NOMO-1 treated with dmso at 0.1 percent for 144 hours (cell line): ENCODE measurements at regions not wholly inside any gene's neighbourhood (a gene's known extent, or its start where the extent isn't known, plus 50 kb on each side); places are given as distances from the start of the nearest gene placed in this dataset.

Experiments
- DNase-seq: peaks from one replicate; lab custom pipeline; 2025; ENCODE audit not compliant: unreplicated experiment; lab: John Stamatoyannopoulos, UW

DNA sequence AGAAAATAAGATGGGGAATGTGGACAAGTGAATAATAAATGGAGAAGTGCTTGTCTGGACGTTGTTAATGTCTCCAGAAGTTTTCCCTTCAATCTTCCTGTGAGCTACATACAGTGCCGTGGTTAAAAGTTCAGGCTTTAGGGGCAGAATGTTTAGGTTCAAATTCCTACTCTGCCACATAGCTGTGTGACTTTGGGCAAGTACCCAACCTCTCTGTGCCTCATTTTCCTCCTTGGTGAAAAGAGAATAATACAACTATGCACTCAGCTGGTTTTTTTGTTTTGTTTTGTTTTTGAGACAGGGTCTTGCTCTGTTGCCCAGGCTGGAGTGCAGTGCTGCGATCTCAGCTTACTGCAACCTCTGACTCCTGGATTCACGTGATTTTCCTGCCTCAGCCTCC lies 143.5 kb downstream of the CHIC2 start:
- no peak for DNase-seq

DNA sequence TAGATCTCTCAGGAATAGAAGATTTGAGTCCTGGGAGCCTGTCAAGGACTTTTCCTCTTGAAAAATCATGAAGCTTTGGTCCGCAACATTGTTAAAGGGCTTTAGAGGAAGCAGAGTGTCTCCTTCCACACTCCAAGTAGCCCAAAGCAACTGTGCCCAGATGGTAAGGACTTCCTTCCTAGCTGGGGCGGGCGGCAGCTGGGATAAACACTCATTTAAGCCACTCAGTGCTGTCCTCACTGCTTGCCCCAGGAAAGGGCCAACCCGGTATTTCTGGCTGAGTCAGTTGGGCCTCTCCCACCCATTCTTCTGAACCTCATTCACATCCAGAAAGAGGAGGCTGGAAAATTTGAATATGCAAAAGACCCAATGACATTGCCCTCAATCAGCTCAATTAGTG lies 144.3 kb downstream of the CHIC2 start:
- DNase-seq: no peak

DNA sequence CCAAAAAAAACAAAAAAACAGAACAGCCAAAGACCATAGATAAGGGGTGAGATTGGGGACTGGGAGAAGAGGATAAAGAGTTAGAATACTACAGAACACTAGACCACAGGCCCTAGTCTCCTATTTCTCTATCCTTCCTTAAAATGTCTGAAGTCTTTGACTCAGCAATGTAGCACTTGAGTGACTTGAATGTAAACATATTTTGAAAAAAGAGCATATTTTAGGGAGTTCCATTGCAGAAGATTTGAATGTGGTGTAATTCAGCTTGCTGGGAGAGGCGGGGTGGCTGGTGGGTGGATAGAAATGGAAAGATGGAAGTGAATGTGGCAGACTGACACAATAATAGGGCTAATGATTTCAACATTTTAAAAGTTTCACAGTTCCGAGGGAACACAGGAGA lies 144.9 kb downstream of the CHIC2 start:
- DNase-seq: no peak

DNA sequence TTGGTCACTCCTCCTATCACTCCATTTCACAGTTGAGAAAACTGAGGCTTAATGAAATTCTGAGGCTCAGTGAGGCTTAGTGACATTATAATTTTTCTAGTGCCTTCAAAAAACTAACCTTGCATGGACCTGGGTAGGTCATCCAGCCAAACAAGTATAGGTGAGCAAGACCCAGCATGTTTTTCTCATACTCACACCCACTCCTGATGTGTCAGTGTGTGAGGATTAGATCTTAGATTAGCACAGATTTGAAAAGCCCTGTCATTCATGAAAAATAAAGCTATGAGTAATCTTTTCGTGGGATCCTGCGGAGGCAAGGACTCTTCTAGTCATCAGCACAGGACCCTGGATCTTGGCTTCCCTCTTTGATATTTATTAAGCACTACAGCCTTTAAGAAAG lies 146.7 kb downstream of the CHIC2 start:
- no peak for DNase-seq

DNA sequence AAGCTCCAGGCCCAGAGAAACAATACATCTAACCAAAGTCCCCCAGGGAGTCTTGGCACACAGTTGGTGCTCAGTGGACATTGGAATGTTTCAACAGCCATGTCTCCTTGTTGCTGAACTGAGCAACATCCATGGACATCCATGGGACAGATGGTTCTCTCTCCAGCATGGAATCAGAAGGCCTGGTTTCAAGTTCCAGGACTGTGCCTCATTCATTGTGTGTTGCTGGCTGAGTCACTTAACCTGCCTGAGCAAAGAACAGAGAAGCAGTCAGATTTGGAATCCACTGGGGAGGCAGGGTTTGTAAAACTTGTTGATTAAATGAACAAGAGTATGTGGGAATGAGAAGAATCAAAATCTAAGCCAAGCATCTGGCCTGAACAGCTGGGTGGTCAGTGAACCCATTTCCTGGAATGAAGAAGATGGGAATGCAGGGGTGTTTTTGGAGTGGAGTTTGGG lies 147.9 kb downstream of the CHIC2 start:
- no peak for DNase-seq

DNA sequence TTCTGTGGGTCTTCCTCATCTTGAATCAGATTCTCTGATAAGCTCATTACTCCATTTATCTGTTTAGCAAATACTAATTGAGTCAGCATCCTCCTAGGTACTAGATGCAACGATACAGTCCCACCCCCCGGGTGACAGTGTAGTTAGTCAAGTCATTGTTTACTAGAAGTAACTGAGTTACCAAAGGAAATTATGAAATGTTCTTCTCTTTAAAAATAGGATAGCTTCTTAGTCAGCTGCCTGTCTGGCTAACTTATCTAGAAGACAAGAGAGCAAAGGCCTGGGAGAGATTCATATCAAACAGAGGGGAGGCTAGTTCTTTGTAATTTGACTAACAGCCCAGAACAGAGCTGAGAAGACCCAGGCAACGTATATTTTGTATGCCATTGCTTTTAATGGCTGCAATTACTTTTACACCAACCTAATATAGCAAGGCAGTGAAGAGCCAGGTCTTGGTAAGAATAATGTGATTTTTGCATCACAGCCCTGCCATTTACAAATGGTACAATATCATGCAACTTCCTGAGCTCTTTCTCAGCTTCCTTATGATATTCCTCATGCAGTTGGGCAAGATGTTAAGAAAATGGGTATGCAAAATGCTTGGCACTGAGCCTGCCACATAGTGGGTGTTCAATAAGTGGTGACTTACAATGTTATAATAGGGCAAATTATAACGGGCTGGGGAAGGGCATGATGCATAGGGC lies 149.9 kb downstream of the CHIC2 start:
- no peak for DNase-seq

DNA sequence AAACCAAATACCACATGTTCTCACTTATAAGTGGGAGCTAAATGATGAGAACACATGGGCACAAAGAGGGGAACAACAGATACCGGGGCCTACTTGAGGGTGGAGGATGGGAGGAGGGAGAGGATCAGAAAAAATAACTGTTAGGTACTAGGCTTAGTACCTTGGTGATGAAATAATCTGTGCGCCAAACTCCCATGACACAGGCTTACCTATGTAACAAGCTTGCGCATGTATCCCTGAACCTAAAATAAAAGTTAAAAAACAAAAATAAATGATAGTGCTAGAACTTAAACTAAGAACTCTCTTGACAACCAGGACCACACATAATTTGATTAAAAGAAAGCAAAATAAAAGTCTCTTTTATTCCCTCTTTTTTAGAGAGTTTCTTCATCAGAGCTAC lies 150.6 kb downstream of the CHIC2 start:
- no peak for DNase-seq

DNA sequence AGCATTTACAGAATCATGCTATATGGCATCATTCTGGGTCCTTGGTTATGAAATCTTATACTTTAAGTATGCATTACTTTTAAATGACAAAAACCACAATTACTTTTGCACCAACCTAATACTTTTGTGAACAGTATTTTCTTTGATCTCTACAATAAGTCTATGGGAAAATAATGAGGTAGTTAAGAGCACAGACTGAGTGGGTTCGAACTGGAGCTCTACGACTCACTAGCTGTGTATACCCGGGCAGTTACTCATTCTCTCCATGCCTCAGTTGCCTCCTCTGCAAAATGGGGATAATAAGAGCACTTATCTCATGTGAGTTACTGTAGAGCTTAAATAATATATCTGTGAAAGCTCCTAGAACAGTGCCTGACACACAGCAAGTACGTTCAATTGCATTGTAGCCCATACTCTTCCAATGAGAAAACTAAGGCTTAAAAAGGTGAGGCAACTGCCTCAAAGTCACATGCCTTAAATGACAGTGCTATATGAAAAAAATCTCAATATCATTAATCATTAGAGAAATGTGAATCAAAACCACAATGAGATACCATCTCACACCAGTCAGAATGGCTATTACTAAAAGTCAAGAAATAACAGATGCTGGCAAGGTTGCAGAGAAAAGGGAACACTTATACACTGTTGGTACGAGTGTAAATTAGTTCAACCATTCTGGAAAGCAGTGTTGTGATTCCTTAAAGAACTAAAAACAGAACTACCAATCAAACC lies 151.5 kb downstream of the CHIC2 start:
- DNase-seq: no peak

DNA sequence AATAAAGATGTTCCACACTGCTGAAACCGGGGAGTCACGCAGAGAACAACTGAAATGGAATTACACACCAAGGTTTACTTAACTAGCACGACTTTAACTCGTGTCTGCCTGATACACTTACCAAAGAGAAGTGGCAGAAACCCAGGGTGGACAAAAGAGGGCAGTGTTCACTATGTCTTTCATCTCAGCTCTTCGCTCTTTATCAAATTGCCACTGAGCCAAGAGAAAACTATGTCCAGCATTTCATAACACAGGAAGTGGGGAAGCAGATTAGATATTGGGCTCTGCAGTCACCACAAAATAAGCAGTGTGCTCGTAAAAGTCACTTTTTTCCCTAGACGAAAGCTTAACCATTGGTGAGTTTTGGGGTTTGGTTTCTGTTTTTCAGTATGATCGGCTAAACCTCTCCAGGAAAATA lies 155.7 kb downstream of the CHIC2 start:
- peak; percentile 76 for DNase-seq

DNA sequence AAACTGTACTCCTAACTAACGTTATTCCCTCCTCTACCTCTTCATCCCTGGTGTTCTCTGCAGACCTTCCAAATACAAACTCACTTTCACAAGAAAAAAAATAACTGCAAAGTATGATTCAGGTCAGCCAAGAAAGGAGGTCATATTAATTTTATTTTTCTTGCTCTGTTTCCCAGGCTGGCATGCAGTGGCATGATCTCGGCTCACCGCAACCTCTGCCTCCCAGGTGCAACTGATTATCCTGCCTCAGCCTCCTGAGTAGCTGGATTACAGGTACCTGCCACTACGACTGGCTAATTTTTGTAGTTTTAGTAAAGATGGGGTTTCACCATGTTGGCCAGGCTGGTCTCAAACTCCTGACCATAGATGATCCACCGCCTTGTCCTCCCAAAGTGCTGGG lies 156.6 kb downstream of the CHIC2 start:
- no peak for DNase-seq

DNA sequence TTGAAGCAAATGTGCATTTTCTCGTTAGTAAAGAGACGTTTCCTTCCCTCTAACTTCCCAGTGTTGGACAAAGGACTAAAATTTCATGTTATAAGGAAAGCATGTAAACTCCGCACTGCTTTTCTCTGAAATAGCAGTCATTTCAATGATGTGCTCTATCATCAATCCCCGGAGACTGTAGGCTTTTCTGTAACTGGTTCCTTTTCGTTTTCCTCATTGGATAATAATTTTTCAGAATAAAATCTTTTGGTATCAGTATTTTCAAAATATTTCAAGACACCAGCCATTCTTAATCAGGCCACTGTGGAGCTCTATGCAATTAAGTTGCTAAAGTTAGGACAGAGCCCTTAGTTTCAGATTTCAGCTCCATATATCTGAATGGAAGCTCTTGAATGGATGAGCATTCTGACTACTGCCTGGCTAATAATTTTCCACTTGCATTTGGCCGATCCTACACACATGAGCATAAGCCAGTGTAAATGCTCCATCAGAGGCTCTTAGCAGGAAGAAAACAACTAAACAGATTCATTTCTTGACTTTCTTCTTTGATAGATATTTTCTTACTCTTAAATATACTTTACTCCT lies 157.7 kb downstream of the CHIC2 start:
- no peak for DNase-seq

DNA sequence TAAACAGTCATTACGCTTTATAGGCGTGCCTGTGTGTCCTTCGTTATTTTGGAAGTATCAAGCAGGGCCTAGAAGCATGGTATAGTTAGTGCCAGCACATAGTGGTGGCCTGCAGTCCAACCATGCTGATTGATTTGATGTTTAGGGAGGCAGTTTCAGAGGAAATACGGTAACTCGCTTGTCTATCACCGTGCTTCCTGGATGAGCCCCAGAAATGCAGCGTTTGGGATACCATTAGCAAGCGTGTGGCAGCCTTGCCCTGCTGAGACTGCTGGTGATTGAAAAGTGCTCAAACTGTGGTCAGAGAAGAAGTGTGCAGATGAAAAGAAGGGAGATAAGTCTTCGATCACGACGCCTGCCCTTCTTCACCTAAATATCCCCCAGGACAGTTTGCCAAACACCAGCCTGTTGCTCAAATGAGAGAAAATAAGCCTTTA lies 158.4 kb downstream of the CHIC2 start:
- no peak for DNase-seq

DNA sequence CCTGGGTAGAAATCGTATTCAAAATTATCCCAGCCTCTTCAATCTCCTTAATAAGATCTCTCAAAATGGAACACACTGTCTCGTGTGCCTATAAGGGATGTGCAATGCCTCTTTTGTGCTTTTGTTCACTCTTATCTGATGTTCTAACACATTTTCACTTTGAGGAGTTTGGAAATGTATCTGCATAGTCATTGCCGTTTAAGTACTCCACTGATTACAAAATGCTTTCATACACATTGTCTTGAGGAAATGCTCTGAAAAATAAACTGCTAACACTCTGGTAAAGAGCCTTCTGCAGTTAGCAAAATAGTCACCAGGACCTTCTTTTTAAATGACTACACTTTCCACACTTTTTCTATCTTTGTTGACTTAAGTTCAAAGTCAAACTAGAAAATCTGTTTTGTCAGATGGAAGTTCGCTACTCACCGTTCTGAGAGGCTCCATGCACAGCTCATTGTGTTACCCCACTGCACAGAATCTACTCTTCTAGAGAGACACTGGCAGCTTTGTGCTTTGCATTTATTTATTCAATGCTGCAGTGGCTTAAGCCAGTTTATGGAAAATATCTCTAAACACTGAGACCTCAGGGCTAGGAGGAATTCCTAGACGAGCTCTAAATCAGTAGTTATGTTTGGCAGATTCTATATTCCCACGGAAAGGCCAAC lies 159.0 kb downstream of the CHIC2 start:
- DNase-seq: no peak

DNA sequence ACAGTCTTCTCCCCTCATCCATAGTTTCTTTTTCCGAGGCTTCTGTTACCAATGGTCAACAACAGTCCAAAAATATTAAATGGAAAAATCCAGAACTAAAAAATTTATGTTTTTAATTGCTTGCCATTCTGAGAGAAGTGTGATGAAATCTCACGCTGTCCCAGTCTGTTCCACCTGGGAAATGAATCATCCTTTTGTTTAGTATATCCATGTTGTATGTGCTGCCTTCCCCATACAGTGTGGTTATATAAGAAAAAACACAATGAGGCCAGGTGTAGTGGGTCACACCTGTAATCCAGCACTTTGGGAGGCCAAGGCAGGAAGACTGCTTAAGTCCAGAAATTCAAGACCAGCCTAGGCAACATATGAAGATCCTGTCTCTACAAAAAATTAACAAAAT lies 161.6 kb downstream of the CHIC2 start:
- DNase-seq: no peak

DNA sequence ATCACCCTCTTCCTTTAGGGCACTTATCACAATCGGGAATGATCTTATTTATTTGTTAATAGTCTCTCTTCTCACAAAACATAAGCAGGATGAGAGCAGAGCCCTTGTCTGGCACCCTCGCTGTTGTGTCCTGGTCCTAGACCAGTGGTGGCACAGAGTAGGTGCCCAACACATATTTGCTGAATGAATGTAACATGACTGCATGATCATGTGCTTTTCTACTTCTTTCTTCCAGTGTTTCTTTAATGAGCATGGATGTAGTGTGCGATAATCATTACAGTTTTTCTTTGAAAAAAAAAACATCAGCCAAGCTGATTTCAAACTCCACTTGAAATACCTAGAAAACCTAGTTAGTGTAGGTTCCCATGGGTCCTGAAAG lies 164.1 kb downstream of the CHIC2 start:
- no peak for DNase-seq

DNA sequence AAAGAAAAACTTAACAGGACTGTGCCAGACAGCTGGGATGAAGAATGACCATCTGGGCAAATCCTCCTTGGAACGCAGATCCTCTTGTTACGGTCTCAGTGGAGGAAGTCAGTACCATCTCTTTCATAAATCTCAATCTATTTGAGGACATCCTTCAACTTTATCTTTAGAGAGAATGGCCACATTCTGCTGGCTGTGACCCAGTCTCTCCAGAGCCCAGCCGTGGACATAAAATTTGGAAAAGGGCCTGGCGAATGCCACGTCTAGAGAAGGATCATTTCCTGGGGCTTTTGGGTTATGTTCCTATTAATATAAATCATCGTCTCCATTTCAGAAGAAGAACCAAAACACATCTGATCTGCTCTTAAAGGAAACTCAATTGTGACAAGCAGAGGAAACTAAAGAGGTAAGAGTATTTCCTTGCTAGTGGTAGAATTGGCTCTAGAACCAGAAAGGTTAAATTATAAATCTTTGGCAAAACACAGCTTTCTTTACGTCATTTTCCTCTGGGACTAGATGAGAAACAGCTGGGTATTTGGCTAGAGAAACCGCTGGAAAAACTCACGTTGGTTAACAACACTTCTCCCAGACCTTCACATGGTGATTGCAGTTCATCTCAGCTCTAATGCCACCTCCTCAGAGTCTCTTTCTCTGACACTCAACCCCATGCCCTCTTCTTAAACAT lies 164.7 kb downstream of the CHIC2 start:
- no peak for DNase-seq

DNA sequence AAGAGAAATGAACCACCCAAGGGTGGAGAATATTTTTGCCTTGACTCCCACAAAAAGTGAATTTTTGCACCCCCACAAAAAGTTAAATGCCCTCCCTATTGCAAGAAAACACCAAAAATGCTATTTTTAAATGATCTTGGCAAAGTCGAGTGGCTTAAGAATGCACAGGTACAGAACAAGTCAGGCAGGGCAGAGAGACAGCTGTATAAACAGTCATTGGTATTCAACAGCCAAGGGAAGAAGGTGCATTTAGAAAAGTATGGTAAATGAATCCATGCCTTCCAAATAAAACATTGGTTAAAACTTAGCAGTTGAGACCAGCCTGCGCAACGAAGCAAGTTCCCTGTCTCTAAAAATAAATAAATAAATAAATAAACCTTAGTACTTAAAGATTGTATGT lies 169.3 kb downstream of the CHIC2 start:
- no peak for DNase-seq

DNA sequence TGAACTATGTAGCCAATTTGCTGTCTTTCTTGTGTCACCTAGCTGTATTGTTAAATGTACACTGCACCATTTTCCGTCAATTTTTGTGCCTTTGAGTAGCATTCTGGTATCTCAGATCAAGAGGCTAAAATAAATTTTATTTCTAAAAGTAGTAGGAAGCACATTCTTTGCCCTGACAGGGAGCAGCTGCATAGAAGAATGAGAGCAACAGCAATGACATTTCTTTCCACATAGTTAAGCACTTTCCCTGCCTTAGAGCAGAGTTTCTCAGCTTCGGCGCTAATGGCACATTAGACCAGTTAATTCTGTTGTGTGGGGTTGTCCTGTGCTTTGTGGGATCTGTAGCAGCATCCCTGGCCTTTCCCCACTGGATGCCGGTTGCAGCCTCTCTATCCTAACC lies 173.9 kb downstream of the CHIC2 start:
- no peak for DNase-seq

DNA sequence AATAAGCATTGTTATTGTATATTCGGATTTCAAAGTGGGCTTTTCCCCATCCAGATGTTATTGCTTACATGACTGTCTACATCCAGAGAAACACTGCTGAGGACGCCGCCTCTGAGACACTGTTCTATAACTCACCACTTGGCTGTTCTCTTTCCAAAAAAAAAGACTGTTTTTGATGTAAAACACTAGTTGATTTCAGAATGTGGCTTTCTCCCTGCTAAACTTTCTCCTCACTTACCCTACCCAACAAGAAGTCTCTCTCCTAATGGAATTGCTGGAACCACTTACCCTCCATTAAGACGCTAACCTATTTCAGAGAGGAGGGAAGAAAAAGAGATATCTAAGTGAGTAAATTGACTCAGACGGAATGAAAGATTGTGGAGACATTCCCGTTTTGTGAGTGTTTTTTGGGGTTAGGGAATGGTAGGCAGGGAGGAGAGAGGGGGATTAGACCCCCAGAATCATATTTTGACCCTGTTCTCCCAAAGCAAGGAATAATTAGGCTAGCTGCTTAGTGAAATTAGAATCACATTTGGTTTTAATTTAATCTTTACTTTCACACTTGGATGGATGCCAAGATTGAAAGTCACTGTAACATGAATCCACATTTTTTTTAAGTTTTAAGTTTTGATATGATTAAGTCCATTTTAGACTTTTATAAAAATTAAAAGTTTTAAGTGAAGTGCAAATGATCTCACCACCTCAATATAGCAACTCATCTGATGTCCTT lies 174.9 kb downstream of the CHIC2 start:
- no peak for DNase-seq

DNA sequence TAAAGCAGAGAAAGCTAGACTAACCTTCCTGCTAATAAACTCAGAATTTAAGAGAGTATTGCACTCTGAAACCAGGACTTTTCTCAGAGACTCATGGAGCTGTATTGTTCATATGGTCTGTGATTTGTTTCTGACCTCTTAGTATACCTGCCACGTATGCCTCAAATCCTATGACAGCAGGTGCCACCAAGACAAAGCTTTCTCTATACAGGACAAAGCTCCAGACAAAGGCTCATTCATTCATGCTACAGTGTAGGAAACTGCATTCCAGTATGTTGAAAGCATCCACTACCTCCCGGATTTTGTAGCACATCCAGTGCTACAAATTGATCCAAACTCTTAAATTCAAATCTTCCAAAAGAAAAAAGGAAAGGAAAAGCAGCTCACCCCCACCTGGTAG lies 178.3 kb downstream of the CHIC2 start:
- no peak for DNase-seq

DNA sequence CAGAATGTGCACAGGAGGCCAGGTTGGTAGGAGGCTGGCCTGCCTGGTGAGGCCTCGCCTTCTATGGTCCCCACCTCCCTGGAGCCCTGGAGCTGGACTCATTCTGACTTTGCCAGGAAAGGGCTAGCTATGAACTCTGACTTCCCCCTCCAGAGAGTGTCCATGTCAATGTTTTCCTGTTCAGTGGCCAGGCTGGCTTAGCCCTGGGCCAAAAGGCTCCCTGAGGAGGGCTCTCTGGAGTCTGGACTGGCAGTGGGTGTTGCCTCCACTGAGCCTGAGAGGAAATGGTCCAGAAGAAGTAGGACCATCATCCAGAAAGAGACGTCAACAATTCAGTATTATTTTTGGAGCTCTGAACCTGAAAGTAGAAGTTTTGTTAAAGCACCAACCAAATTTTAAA lies 178.7 kb downstream of the CHIC2 start:
- no peak for DNase-seq
